ENCODE measurements at regions not wholly inside any gene's neighbourhood (a gene's known extent, or its start where the extent isn't known, plus 50 kb on each side); places are given as distances from the start of the nearest gene placed in this dataset.

- DNase-seq (ENCODE audit: extremely low spot score), result no peak
Observed at GRCh38 chr6:165025040-165025439, 284.4 kb downstream of the C6orf118 start.

GRCh38 chr6:165019681-165020080, 289.7 kb downstream of the C6orf118 start:
- CTCF ChIA-PET, result no interaction called here

More at GRCh38 chr6:165025040-165025439, 284.4 kb downstream of the C6orf118 start:
- CTCF ChIA-PET, result no interaction called here
- POLR2A ChIA-PET, result no interaction called here
- TF ChIP-seq FOXA1 (IDR thresholded peaks at IDR 0.05) (no peak), NFRKB (IDR thresholded peaks at IDR 0.05) (no peak), CTBP1 (IDR thresholded peaks at IDR 0.05; ENCODE audit: borderline replicate concordance) (no peak), ARNT (IDR thresholded peaks at IDR 0.05) (no peak), HDGF (IDR thresholded peaks at IDR 0.05; ENCODE audit: borderline replicate concordance) (no peak), L3MBTL2 (conservative IDR thresholded peaks at IDR 0.05) (no peak), TARDBP (IDR thresholded peaks at IDR 0.05) (no peak), SP1 (IDR thresholded peaks at IDR 0.05) (no peak), FOXM1 (IDR thresholded peaks at IDR 0.05; ENCODE audit: borderline replicate concordance) (no peak), LEF1 (IDR thresholded peaks at IDR 0.05; ENCODE audit: borderline replicate concordance) (no peak), BHLHE40 (IDR thresholded peaks at IDR 0.05; ENCODE audit: borderline replicate concordance) (no peak), PKNOX1 (IDR thresholded peaks at IDR 0.05) (no peak), FOXK2 (IDR thresholded peaks at IDR 0.05) (no peak), ZNF384 (IDR thresholded peaks at IDR 0.05) (no peak)

GRCh38 chr6:165015676-165016075, 293.7 kb downstream of the C6orf118 start:
- POLR2A ChIA-PET, result no interaction called here
- no peak for DNase-seq (ENCODE audit: extremely low spot score)
- TF ChIP-seq TARDBP (IDR thresholded peaks at IDR 0.05) (no peak), PKNOX1 (IDR thresholded peaks at IDR 0.05) (no peak), FOXA1 (IDR thresholded peaks at IDR 0.05) (no peak), HDGF (IDR thresholded peaks at IDR 0.05; ENCODE audit: borderline replicate concordance) (no peak), SP1 (IDR thresholded peaks at IDR 0.05) (no peak), ZNF384 (IDR thresholded peaks at IDR 0.05) (no peak), SUZ12 (IDR thresholded peaks at IDR 0.05) (no peak)
- CTCF ChIA-PET, result no interaction called here

More at GRCh38 chr6:165019681-165020080, 289.7 kb downstream of the C6orf118 start:
- POLR2A ChIA-PET, result no interaction called here
- no peak for TF ChIP-seq LEF1 (IDR thresholded peaks at IDR 0.05; ENCODE audit: borderline replicate concordance)
- TF ChIP-seq FOXK2 (IDR thresholded peaks at IDR 0.05), result no peak
- no peak for TF ChIP-seq HDGF (IDR thresholded peaks at IDR 0.05; ENCODE audit: borderline replicate concordance)
- no peak for TF ChIP-seq CTBP1 (IDR thresholded peaks at IDR 0.05; ENCODE audit: borderline replicate concordance)
- TF ChIP-seq SP1 (IDR thresholded peaks at IDR 0.05), result no peak
- TF ChIP-seq ARNT (IDR thresholded peaks at IDR 0.05), result no peak
- TF ChIP-seq BHLHE40 (IDR thresholded peaks at IDR 0.05; ENCODE audit: borderline replicate concordance), result no peak
- no peak for TF ChIP-seq L3MBTL2 (conservative IDR thresholded peaks at IDR 0.05)
- no peak for TF ChIP-seq FOXM1 (IDR thresholded peaks at IDR 0.05; ENCODE audit: borderline replicate concordance)
- no peak for TF ChIP-seq NFRKB (IDR thresholded peaks at IDR 0.05)
- TF ChIP-seq FOXA1 (IDR thresholded peaks at IDR 0.05), result no peak
- TF ChIP-seq ELF4 (IDR thresholded peaks at IDR 0.05), result no peak
- no peak for TF ChIP-seq PKNOX1 (IDR thresholded peaks at IDR 0.05)
- TF ChIP-seq SUZ12 (IDR thresholded peaks at IDR 0.05), result no peak
- no peak for TF ChIP-seq ZNF384 (IDR thresholded peaks at IDR 0.05)
- TF ChIP-seq TARDBP (IDR thresholded peaks at IDR 0.05), result no peak
- no peak for DNase-seq (ENCODE audit: extremely low spot score)

GRCh38 chr6:165013701-165014100, 295.7 kb downstream of the C6orf118 start:
- no peak for DNase-seq (ENCODE audit: extremely low spot score)
- POLR2A ChIA-PET, result no interaction called here
- CTCF ChIA-PET, result no interaction called here
- TF ChIP-seq SP1 (IDR thresholded peaks at IDR 0.05), result no peak
- TF ChIP-seq BHLHE40 (IDR thresholded peaks at IDR 0.05; ENCODE audit: borderline replicate concordance), result no peak
- no peak for TF ChIP-seq HDGF (IDR thresholded peaks at IDR 0.05; ENCODE audit: borderline replicate concordance)
- TF ChIP-seq FOXM1 (IDR thresholded peaks at IDR 0.05; ENCODE audit: borderline replicate concordance), result no peak
- no peak for TF ChIP-seq SUZ12 (IDR thresholded peaks at IDR 0.05)
- TF ChIP-seq TARDBP (IDR thresholded peaks at IDR 0.05), result no peak
- no peak for TF ChIP-seq NFRKB (IDR thresholded peaks at IDR 0.05)
- TF ChIP-seq PKNOX1 (IDR thresholded peaks at IDR 0.05), result no peak
- TF ChIP-seq L3MBTL2 (conservative IDR thresholded peaks at IDR 0.05), result no peak
- no peak for TF ChIP-seq ZNF384 (IDR thresholded peaks at IDR 0.05)
- TF ChIP-seq ELF4 (IDR thresholded peaks at IDR 0.05), result no peak
- TF ChIP-seq FOXK2 (IDR thresholded peaks at IDR 0.05), result no peak

- TF ChIP-seq L3MBTL2 (conservative IDR thresholded peaks at IDR 0.05) (no peak), HDGF (IDR thresholded peaks at IDR 0.05; ENCODE audit: borderline replicate concordance) (no peak), ZNF384 (IDR thresholded peaks at IDR 0.05) (no peak), SUZ12 (IDR thresholded peaks at IDR 0.05) (no peak), TARDBP (IDR thresholded peaks at IDR 0.05) (no peak), BHLHE40 (IDR thresholded peaks at IDR 0.05; ENCODE audit: borderline replicate concordance) (no peak), FOXK2 (IDR thresholded peaks at IDR 0.05) (no peak), ELF4 (IDR thresholded peaks at IDR 0.05) (no peak), CTBP1 (IDR thresholded peaks at IDR 0.05; ENCODE audit: borderline replicate concordance) (no peak), SP1 (IDR thresholded peaks at IDR 0.05) (no peak), PKNOX1 (IDR thresholded peaks at IDR 0.05) (no peak), FOXA1 (IDR thresholded peaks at IDR 0.05) (no peak), FOXM1 (IDR thresholded peaks at IDR 0.05; ENCODE audit: borderline replicate concordance) (no peak), LEF1 (IDR thresholded peaks at IDR 0.05; ENCODE audit: borderline replicate concordance) (no peak), ARNT (IDR thresholded peaks at IDR 0.05) (no peak), NFRKB (IDR thresholded peaks at IDR 0.05) (no peak)
- CTCF ChIA-PET, result no interaction called here
- POLR2A ChIA-PET, result no interaction called here
- DNase-seq (ENCODE audit: extremely low spot score), result no peak
Observed at GRCh38 chr6:165012183-165012582, 297.2 kb downstream of the C6orf118 start.

Measured in HEK293T (cell line).